ENCODE measurements at regions not wholly inside any gene's neighbourhood (a gene's known extent, or its start where the extent isn't known, plus 50 kb on each side); places are given as distances from the start of the nearest gene placed in this dataset.

DNA sequence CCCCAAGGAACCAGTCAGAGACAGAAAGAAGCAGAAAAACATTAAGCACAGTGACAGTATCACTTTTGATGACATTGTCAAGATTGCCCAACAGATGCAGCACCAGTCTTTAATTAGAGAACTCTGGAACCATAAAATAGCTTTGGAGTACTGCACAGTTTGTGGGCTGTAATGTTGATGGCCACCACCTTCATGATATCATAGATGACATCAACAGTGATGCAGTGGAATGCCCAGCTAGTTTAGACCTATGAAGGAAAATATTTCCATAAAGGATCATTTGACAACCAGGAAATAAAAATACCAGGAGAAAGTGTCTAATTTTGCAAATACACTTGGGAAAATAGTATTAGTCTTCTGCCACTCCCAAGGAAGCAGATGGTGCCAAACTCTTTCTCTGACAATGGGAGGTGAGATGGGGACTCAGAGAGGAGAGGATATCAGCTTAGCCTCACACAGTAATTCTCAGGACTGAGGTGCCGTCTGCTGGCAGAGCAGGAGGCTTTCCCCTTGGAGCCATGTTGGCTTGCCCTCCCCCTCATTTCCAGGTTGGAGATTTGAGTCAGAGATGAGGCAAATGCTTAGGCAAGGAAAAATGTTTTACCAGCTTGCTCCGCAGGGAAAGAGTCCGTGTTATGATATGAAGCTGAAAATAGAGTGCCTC is 107.5 kb upstream of the CELF4 start:
- no peak for DNase-seq (ENCODE audit: low read depth)

DNA sequence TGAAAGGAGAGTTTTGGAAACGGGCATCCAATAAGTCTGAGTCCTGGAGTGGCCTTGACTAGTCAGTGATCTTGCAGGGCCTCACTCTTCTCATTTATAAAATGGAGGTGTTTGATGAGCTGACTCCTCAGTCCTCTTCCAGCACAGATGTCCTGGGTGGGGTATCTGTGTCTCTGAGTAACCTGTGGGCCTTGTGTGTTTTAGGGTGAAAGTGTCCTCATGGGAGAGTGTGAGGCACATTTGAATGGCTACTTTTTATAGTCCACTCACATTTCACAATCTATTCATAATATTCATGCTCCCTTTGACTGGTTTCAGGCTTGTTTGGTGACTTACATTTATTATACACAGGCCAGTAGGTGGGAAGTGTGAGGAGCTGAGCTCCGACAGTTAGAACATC is 106.4 kb upstream of the CELF4 start:
- no peak for DNase-seq (ENCODE audit: low read depth)

DNA sequence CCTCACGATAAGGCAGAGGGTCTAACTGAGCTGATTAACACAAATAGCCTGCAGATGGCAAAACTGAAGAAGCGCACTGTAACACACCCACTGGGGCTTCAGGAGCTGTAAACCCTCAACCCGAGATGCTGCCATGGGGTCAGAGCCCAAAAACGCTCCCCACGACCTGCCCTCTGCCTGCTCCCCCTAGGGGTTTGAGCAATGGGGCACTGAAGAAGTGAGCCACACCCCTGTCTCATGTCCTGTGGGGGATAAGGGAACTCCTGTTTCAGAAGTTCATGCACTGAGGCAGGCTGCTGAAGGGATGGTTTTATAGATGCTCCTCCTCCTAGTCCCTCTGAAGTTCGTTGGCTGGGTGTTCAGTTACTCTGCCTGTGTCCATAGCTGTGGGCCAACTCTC is 105.9 kb upstream of the CELF4 start:
- DNase-seq (ENCODE audit: low read depth) = no peak

DNA sequence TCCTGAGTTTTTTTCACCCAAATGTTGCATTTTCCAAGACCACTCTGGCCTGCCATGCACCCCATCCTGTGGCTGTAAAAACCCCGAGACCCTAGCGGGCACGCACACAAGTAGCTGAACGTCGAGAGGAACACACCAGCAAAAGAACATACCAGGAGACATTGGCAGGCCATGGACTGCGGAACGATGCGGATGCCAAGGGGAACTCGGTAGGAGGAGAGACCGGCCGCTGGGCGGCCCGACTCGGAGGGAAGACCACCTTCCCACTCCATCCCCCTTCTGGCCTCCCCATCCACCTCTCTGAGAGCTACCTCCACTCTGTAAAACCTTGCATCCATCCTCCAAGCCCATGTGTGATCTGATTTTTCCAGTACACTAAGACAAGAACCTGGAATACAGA is 105.5 kb upstream of the CELF4 start:
- no peak for DNase-seq (ENCODE audit: low read depth)

DNA sequence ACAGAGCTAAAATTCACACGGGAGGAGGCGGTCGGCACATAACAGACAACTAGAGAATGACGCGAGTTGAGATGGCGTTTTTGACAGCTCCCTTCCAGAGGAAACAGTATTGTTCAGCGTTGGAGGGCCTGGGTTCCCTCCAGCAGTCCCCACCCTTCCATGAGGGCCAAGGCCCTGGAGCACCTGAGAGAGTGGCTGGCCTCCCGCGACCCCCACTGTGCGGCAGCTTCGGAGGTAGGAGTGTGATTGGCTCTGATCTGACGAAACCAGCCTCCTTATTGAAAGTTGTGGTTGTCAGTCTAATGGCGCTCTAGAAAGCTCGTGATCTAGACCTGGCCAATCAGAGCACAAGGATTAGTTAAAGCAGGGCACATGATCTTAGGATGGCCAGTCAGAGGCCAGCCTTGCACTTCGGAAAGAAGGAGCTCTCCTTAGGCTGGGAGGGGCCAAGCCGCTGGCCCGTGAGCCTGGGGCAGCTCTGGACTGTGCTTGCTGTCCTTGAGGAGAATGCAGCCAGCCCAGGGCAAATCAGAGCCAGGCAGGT is 104.5 kb upstream of the CELF4 start:
- no peak for DNase-seq (ENCODE audit: low read depth)

DNA sequence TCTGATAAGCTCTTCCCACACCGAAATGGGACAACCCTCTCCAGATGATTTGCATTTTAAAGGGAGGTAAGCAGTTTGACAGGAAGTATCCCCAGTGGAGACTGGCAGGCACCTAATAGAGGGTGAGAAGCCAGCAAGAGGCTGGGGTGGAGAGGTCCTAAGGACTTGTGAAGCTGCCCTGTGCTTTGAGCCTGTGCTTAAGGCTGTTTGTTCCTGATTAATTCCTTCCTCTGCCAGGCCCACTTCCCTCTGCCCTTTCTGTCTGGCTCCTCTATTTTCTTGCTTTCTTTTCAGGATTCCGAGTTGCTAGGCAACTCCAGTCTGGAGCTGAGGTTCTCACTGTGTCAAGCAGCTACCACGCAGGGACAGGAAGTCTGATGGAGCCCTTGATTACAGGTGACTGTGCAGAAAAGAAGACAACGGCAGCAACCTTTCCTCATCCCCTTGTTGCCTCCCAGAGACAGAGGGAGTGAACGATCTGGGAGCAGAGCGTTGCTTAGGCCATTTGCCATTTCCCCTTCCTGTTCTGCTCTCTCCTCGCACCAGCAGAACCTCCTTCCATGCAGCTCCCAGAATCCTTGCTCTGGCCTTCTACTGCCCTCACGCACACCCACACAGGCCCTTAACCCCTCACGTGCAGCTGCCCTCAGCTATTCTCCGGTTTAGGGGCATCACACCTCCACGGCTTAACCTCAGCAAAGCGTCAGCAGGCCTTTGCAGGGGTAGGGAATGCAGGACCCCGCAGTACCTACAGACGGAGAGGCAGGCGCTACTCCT is 103.6 kb upstream of the CELF4 start:
- no peak for DNase-seq (ENCODE audit: low read depth)

DNA sequence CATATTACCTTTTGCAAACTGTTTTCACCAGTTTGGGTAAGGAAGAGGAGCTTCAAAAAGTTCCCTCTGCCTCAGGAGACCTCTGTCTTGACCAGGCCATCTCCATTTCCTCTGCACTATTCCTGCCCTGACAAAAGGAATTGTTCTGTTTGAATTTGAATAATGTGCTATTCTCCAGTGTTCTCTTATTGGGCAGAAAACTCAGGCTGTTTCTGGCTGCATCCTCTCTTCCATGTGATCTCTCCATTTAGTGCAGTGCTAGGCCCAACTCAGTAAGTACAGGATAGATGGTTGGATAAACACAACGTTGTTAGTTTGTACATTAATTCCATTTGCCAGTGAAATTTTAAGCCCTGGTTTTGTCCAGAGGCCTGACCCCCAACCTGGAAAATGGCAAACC is 102.2 kb upstream of the CELF4 start:
- DNase-seq (ENCODE audit: low read depth) = no peak

DNA sequence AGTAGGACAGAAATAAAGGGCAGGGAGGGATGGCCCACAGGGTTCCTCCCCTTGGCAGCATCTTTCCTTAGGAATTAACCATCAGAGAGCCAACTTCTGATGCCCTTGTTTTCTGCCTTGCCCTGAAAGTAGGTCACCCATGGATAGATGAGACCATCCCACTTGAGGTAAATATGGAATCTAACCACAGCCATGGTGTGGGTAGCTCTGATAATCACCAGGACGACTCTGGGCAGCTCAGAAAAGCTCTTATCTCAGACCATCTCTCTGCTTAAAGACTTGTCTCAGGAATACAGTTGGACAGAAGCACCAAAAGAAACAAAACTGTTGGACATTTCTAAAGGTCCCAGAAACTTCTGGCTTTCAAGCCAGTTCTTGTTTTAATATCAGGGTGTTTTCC is 101.4 kb upstream of the CELF4 start:
- DNase-seq (ENCODE audit: low read depth) = no peak

DNA sequence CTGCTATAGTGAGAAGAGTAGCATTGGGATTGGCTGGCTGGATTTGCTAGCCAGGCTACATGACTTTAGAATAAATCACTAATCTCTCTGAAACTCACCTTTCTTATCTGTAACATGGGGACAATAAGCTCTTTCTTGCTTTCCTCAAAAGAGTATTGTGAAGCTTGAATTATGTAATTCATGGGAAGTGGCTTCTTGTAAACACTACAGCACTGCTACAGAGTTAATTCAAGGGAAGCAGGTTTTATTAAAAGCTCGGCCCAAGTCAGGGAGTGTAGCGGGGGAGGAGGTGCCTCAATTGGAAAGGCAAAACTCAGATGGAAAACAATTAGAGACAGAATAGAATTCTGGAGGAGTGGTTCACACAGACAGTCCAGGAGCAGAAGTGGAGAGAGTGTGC is 100.9 kb upstream of the CELF4 start:
- no peak for DNase-seq (ENCODE audit: low read depth)

DNA sequence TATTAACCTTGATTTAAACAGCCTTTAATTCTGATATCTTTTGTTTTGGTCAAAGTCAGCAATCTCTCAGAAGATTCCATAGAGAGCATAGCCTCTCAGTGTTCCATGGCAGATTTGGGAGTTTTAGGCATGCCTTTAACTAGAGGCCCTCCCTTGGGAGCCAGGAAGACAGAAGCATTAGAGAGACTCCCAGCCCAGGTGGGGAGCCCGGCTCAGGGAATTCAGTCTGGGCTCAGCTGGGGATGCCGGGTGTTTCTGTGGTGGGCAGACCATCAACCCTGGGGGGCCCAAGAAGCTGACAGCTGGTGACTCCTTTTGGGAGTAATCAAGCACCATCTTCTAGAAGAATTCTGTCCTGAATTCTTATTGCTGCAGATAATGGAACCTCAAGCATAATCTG is 99.7 kb upstream of the CELF4 start:
- no peak for DNase-seq (ENCODE audit: low read depth)

DNA sequence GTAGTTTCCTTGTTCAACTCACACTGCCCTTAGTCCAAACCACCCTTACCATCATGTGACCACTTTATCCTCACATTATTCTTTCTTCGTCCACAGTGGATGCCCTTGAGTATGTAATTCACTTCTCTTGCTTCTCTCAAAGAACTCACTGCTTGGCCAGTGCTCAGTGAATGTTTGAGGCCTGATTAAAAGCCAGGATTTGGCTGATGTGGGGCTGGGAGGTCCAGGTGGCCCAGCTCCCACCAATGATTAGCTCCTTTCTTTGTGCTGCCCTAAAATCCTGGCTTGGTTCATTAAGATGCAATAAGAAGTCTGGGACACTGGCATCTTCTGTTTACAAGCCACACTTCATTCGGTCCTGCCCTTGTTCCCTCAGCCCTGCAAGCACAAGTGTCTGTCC is 97.8 kb upstream of the CELF4 start:
- DNase-seq (ENCODE audit: low read depth) = no peak

DNA sequence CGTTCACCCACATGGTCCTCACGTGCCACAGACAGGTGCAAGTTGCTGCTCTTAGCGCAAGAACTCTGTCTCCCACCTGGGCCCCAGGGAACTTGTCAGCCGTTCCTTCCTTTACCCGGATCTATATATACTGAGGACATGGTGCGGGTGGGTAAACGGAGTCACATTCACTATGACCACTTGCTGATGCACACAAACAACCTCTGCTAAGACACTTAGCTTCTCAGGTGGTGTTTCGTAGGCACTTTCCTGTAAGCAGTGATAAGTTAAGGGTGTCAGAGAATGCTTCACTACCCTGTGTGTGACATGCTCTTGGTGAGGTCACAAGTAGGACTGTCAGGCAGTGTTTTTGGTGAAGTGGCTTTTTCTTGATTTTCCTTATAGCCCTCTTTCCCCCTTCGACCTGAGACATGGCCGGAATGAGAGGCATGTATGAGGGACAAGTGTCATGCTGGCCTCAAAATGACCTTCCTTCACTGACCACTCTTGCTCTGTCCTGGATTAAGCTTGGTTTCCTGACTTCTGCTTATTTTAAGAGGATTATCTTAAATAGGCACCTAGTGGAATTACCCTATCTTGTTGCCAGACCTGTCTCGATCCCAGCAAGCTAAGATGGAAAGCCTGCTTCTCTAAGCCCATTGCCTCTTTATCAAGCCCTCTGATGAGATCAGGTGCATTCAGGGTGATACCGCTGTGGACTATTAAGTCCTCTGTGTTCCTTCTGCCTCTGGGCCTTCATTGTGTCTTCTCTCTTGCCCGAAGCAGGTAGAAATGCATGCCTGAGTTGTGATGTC is 97.1 kb upstream of the CELF4 start:
- DNase-seq (ENCODE audit: low read depth) = no peak

DNA sequence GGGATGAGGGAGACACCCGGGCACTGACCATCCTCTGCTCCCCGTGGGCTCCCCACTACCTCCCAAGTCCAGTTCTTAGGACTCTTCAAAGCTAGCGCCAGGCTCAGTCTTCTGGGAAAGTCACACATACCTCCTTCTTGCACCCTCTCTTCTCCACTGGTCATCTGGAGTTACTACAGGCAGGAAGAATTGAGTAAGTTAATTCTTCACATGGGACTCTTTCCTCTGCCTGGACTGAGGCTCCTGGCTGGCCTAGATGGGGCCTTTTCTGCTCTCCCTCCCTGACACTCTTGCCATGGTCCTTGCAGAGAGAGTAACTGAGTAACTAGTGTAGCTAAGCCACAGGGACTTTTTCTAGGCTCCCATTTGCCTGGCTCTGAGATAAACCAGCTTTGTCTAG is 96.5 kb upstream of the CELF4 start:
- DNase-seq (ENCODE audit: low read depth) = no peak

DNA sequence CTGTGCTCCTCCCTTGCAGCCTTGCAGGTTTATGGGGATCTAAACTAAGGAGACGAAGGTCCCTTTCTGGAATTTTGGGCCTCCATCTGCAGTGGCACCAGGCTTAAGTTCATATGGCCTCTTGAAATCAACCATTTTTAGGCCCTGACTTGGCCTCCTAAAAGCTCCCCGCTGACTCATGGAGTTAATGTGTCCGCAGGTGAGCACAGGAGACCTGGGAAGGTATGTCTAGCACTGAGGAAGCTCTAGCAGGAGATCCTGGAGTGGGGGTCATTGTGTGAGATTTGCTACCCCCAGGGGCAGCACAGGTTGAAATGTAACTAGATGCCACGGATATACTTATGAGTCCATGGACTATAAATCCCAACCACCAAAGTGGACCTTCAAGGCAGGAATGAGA is 95.9 kb upstream of the CELF4 start:
- DNase-seq (ENCODE audit: low read depth) = no peak

DNA sequence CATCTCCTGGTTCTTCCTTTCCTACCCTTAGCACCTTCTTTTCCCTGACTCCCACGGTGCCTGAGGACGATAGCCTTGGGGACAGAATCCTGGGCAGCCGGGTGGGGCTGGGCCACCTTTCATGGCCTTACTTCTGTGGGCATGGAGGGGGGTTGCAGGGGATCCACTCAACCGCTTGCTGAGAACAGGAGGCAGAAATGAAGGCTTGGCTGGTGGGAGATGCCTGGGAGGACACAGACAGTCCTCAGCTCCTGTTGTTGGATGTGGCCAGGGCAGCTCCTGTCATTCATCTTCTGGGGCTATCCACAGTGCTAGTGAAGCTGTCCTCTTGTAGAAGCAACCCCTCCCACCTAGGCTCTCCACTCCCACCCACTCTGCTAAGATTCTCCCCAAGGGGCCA is 95.5 kb upstream of the CELF4 start:
- DNase-seq (ENCODE audit: low read depth) = no peak

DNA sequence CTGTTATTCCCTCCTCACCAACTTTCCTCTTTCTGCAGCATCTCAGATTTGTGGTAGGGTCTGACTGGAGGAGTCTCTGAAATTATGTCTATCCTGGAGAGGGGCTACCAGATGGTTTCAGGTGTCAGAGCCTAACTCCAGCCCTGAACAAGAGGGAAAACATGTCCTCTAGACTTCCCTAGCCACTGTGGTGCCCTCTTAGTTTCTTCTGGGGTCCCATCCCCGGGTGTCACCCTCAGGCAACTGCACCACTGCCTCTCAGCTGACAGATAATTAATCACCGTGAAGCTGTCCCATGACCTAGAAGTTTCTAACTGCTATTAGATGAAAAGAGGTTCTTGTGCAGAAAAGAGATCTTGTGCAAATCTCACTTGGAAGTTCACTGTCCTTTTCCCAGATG is 95.1 kb upstream of the CELF4 start:
- DNase-seq (ENCODE audit: low read depth) = no peak

DNA sequence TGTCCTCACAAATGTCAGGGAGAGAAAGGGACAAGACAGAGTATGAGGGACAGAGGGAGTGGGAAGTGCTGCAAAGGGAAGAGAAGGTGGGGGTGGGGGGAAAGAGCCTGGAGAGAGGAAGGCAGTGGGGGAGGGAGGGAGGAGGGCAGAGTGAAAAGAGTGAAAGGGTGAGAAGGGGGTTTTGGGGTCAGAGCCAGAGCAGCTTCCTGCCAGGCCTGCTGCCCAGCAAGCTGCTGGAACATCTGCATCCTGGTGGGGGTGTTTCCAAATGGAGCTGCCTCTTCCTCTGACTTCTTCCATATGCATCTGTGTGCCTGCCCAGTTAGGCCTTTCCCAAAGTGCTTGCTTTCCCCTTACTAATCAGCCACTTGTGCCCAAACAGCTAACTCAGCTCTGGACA is 94.3 kb upstream of the CELF4 start:
- no peak for DNase-seq (ENCODE audit: low read depth)

DNA sequence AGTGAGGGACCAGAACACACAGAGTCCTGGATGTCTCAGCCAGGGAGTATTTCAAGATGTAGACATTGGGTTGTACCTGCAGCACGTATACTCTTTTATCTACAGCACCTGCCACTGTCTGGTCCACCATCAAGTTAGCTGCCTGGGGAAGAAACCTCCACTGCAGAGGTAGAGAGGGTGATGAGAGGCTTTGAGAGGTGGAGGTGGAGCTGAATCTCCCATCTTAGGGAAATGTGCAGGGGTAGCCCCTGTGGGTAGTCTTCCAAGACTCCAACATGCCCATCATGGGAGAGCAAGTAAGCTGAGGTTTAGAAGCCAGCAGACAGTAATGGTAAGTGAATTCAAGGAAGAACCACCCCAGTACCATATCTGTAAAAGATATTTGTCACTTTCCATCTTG is 93.3 kb upstream of the CELF4 start:
- no peak for DNase-seq (ENCODE audit: low read depth)

DNA sequence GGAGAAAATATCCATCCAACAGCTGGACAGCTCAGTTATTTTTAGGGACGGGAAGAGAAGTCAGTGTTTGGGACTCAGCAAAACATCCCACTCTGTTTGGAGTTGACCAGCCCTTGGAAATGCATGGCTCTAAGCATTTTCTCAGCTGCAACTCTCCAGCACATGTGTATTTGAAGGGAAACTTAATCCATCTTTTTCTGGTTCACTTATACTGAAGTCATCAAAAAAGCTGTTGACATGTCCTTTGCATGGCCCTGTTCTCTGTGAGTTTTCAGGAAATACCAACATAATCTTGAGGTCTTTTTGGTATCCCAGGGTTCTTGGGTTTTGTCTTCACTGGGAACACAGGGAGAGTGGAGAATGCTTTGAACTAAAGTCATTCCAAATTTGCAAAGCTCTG is 91.9 kb upstream of the CELF4 start:
- DNase-seq (ENCODE audit: low read depth) = no peak

DNA sequence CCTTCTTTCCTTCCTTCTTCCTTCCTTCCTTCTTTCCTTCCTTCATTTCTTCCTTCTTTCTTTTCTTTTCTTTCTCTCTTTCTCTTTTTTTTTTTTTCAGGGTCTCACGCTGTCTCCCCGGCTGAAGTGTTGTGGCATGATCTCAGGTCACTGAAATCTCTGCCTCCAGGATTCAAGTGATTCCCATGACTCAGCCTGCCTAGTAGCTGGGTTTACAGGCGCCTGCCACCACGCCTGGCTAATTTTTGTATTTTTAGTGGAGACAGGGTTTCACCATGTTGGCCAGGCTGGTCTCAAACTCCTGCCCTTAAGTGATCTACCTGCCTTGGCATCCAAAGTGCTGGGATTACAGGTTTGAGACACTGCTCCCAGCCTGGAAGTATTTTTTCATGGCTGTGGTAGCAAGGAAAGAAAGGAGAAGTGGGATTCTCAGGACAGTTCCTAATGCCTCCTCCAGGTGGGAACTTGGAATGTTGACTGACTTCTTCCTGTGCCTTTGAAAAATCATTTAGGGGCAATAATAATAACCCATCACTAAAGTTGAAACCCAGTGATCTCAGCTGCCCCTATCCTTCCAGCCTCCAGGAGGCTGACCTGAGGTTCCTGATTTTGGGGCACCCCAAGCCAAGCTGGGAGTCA is 89.3 kb upstream of the CELF4 start:
- DNase-seq (ENCODE audit: low read depth) = no peak

DNA sequence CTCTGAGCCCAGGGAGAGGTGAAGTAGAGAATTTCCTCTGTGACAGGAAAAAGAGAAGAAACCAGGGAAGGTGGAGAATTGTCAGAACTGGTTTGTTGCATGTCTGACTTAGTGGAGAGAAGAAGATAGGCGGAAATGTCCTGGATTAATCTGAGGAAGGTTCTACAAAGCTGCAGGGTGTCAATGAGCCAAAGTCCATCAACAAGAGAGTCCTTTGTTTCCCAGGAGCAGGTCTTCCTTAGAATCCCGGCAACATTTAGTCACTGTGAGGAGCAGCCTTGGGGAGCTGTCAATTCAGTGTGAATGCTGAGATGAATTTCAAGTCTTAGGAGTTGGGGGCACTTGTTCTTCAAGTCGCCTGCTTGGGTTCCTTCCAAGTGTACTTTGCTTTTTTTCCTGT is 88.4 kb upstream of the CELF4 start:
- DNase-seq (ENCODE audit: low read depth) = no peak

DNA sequence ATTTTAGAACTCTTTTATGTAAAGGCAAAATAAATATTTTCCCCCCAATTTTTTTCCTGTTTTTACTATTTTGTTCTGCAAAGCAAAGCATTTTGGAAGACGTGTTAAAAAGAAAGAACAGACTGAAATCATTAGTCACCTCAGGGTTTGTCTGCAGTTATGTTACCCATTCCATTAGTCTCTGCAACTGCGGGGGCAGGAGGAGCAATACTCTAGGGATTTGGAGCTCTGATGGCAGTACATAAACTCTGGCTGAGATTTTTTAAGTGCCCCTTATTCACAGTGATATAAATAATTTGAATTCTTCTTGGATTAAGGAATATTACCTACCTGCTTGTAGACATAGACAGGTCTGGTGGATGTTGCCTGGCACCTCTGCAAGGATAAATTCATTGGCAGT is 88.0 kb upstream of the CELF4 start:
- no peak for DNase-seq (ENCODE audit: low read depth)

DNA sequence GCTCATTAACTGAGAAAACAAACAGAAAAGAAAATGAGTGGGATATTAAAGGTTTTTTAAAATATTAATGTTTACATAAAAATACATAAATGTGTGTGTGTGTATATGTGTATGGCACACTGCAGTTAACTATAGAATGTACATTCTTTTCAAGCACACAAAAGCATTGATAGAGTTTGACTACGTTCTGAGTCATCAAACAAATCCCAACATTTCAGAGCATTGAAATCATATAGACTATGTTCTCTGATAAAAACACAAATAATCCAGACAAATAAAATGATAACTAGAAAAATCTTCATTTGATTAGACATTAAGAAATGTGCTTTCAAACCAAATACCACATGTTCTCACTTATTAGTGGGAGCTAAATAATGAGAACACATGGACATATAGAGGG is 84.3 kb upstream of the CELF4 start:
- DNase-seq (ENCODE audit: low read depth) = no peak

All from non-pigmented ciliary epithelial cell (primary cell).